HL-60 (cell line): ENCODE measurements at regions not wholly inside any gene's neighbourhood (a gene's known extent, or its start where the extent isn't known, plus 50 kb on each side); places are given as distances from the start of the nearest gene placed in this dataset.
"Not testable (repeated sequence)": the region's sequence is repeated elsewhere in the genome, so short reads cannot be mapped to it uniquely, and the experiment has no call there.

Experiments
- DNase-seq, 2 experiments: peaks; one replicate each; pipeline ENCODE4 v3.0.0-alpha.2; 2010 to 2020; ENCODE audit warnings: low read depth in 1 of 2, low spot score in 1 of 2
- H3K27ac ChIP-seq: fragments of 250-450 bp; sonication (Bioruptor Pico); replicated peaks from 2 replicates; pipeline ENCODE4 v1.5.1; 2020; ENCODE audit warnings: mild to moderate bottlenecking, moderate library complexity
- H3K27me3 ChIP-seq: fragments of 250-450 bp; sonication (Bioruptor Pico); 2 replicates; pipeline ENCODE4 v1.5.1; 2021; ENCODE audit warnings: mild to moderate bottlenecking, moderate library complexity; ENCODE audit not compliant: insufficient read depth, poor library complexity, severe bottlenecking
- H3K4me3 ChIP-seq: replicated peaks from 2 replicates; pipeline ENCODE4 v1.5.1; 2011; ENCODE audit warnings: mild to moderate bottlenecking, control low read depth, low read length; ENCODE audit not compliant: insufficient read depth
- GABPA ChIP-seq: IDR thresholded peaks from 2 replicates; pipeline ENCODE4 v1.6.1; 2012; ENCODE audit warnings: low read depth
- POLR2AphosphoS5 ChIP-seq: IDR thresholded peaks from 2 replicates; pipeline ENCODE4 v1.6.1; 2012; ENCODE audit warnings: low read depth
- SPI1 ChIP-seq: IDR thresholded peaks from 2 replicates; pipeline ENCODE4 v1.6.1; 2012; ENCODE audit warnings: low read depth, mild to moderate bottlenecking, borderline replicate concordance
- TF ChIP-seq, protein P1 (sequence below): IDR thresholded peaks from 2 replicates; pipeline ENCODE4 v1.6.1; 2012; ENCODE audit warnings: low read depth; ENCODE audit not compliant: insufficient replicate concordance
- TF ChIP-seq, protein P2 (sequence below): IDR thresholded peaks from one replicate; pipeline ENCODE4 v1.5.1; 2011; ENCODE audit warnings: low read length, control low read depth, inconsistent platforms; ENCODE audit not compliant: insufficient read depth

GRCh38 chr6:67812693-67813092 lies 822.4 kb upstream of the ADGRB3 start:
- Histone ChIP-seq H3K4me3 (no peak overlapping the region), H3K27me3 (no peaks in the 10 kb centered on the region), H3K27ac (no peak overlapping the region)
- TF ChIP-seq SPI1 (no peak), POLR2AphosphoS5 (no peak)
- DNase-seq, result no peak

GRCh38 chr6:67812125-67812524 lies 823.0 kb upstream of the ADGRB3 start:
- Histone ChIP-seq H3K4me3 (no peak overlapping the region), H3K27me3 (no peaks in the 10 kb centered on the region), H3K27ac (no peak overlapping the region)
- DNase-seq, result no peak
- TF ChIP-seq POLR2AphosphoS5, result no peak
- TF ChIP-seq SPI1, result no peak
- TF ChIP-seq, protein P1, sequence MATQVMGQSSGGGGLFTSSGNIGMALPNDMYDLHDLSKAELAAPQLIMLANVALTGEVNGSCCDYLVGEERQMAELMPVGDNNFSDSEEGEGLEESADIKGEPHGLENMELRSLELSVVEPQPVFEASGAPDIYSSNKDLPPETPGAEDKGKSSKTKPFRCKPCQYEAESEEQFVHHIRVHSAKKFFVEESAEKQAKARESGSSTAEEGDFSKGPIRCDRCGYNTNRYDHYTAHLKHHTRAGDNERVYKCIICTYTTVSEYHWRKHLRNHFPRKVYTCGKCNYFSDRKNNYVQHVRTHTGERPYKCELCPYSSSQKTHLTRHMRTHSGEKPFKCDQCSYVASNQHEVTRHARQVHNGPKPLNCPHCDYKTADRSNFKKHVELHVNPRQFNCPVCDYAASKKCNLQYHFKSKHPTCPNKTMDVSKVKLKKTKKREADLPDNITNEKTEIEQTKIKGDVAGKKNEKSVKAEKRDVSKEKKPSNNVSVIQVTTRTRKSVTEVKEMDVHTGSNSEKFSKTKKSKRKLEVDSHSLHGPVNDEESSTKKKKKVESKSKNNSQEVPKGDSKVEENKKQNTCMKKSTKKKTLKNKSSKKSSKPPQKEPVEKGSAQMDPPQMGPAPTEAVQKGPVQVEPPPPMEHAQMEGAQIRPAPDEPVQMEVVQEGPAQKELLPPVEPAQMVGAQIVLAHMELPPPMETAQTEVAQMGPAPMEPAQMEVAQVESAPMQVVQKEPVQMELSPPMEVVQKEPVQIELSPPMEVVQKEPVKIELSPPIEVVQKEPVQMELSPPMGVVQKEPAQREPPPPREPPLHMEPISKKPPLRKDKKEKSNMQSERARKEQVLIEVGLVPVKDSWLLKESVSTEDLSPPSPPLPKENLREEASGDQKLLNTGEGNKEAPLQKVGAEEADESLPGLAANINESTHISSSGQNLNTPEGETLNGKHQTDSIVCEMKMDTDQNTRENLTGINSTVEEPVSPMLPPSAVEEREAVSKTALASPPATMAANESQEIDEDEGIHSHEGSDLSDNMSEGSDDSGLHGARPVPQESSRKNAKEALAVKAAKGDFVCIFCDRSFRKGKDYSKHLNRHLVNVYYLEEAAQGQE, result no peak
- TF ChIP-seq, protein P2, sequence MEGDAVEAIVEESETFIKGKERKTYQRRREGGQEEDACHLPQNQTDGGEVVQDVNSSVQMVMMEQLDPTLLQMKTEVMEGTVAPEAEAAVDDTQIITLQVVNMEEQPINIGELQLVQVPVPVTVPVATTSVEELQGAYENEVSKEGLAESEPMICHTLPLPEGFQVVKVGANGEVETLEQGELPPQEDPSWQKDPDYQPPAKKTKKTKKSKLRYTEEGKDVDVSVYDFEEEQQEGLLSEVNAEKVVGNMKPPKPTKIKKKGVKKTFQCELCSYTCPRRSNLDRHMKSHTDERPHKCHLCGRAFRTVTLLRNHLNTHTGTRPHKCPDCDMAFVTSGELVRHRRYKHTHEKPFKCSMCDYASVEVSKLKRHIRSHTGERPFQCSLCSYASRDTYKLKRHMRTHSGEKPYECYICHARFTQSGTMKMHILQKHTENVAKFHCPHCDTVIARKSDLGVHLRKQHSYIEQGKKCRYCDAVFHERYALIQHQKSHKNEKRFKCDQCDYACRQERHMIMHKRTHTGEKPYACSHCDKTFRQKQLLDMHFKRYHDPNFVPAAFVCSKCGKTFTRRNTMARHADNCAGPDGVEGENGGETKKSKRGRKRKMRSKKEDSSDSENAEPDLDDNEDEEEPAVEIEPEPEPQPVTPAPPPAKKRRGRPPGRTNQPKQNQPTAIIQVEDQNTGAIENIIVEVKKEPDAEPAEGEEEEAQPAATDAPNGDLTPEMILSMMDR, result no peak
- TF ChIP-seq GABPA, result no peak

DNA sequence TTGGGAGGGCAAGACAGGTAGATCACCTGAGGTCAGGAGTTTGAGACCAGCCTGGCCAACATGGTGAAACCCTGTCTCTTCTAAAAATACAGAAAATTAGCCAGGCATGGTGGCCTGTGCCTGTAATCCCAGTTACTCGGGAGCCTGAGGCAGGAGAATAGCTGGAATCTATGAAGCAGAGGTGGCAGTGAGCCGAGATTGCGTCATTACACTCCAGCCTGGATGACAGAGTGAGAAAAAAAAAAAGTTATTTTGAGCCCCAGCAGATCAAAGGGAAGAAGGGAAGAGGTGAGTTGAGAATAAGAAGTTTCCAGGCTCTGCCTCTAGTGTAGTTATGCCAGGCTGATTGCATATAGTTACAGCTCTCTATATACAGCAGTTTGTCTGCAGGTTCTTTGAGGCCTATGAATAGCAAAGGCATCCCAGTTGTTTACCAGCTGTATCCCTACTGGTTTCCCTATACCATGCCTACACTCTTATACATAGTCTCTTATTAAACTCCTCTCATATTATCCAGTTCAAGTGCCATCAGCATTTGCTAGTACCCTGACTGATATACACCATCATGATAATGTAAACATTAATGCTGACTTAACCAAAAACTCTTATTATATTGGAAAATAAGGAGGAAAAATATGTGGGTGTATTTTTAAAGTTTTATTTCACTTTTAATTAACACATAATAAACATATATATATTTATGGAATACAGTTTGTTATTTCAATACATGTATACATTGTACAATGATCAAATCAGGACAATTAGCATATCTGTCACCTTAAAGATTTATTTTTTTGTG lies 823.6 kb upstream of the ADGRB3 start:
- DNase-seq, result no peak
- no peak overlapping the region for H3K27ac ChIP-seq
- TF ChIP-seq, protein P2, result no peak
- TF ChIP-seq GABPA (no peak), POLR2AphosphoS5 (no peak), SPI1 (no peak)
- TF ChIP-seq, protein P1, result no peak
- H3K4me3 ChIP-seq, result no peak overlapping the region
- H3K27me3 ChIP-seq, result no peaks in the 10 kb centered on the region

DNA sequence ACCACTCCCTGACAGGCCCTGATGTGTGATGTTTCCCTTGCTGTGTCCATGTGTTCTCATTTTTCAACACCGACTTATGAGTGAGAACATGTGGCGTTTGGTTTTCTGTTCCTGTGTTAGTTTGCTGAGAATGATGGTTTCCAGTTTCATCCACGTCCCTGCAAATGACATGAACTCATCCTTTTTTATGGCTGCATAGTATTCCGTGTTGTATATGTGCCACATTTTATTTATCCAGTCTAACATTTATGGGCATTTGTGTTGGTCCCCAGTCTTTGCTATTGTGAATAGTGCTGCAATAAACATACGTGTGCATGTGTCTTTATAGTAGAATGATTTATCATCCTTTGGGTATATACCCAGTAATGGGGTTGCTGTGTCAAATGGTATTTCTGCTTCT lies 830.3 kb upstream of the ADGRB3 start:
- H3K4me3 ChIP-seq, H3K27ac ChIP-seq, DNase-seq, H3K27me3 ChIP-seq: not testable (repeated sequence)

GRCh38 chr6:67802771-67803170 lies 832.3 kb upstream of the ADGRB3 start:
- no peaks in the 10 kb centered on the region for H3K27me3 ChIP-seq
- TF ChIP-seq, protein P2, result no peak
- TF ChIP-seq, protein P1, result no peak
- TF ChIP-seq GABPA (no peak), SPI1 (no peak), POLR2AphosphoS5 (no peak)
- H3K4me3 ChIP-seq, result no peak overlapping the region
- no peak for DNase-seq
- no peak overlapping the region for H3K27ac ChIP-seq
